Neuron (in vitro differentiated cells): ENCODE measurements at regions not wholly inside any gene's neighbourhood (a gene's known extent, or its start where the extent isn't known, plus 50 kb on each side); places are given as distances from the start of the nearest gene placed in this dataset.

Experiments
- H2AFZ ChIP-seq: one replicate; pipeline ENCODE4 v1.6.1; 2013; ENCODE audit warnings: low read depth, mild to moderate bottlenecking, inconsistent platforms, low read length, moderate library complexity
- H3K27me3 ChIP-seq: one replicate; pipeline ENCODE4 v1.6.1; 2013; ENCODE audit warnings: low read length; ENCODE audit not compliant: insufficient read depth
- H3K36me3 ChIP-seq: one replicate; pipeline ENCODE4 v1.6.1; 2013; ENCODE audit warnings: low read length; ENCODE audit not compliant: insufficient read depth
- H3K4me1 ChIP-seq: one replicate; pipeline ENCODE4 v1.6.1; 2013; ENCODE audit warnings: low read length; ENCODE audit not compliant: insufficient read depth
- H3K4me3 ChIP-seq: 2 replicates; pipeline ENCODE4 v1.5.1; 2013; ENCODE audit warnings: mild to moderate bottlenecking, low read length, moderate library complexity
- H3K9me3 ChIP-seq: one replicate; pipeline ENCODE4 v1.6.1; 2013; ENCODE audit warnings: low read length

DNA sequence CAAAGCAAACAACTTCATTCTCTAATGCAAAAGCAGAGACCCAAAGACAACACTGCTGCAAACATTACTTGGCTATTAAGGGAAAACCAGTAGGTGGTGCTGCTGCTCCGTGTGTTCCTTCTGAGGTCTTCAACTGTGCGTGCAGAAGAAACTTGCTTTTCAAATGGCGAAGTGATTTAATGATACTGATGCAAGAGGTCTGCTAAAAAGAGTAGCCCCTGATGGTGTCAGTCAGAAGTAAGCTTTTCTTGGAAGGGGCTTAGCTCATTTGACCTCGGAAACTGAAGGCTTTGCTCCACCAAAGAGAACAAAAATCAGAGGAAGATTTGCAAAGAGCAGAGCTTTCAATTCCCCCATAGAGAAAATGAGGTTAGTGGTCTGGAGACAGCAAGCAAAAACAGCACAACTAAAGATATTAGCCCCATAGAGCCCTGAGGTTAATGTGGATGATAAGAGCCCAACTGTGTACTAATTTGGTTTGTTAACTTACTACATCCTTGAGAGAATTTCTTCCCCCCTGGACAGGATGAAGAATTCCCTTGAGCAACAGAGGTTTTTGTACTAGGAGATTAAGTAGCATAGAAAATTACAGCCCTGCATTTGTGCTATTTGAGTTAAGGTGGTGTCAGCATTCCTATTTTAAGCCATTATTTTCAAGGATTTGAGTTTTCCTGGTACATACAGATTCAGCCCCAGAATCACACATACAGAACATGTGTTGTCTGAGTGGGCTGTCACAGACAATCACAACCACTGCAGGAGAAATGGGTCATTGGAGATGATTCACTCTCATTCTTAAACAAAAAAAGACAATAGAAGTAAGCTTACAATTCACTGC is 153.2 kb upstream of the C9orf72 start:
- Histone ChIP-seq H2AFZ (no peak overlapping the region), H3K4me1 (peaks cover 24% of the 10 kb centered on the region), H3K27me3 (no peaks in the 10 kb centered on the region), H3K9me3 (no peaks in the 10 kb centered on the region), H3K4me3 (no peak overlapping the region), H3K36me3 (no peaks in the 10 kb centered on the region)

- Histone ChIP-seq H3K27me3 (no peaks in the 10 kb centered on the region), H3K4me3 (no peak overlapping the region), H3K9me3 (no peaks in the 10 kb centered on the region), H3K36me3 (no peaks in the 10 kb centered on the region), H3K4me1 (no peaks in the 10 kb centered on the region), H2AFZ (no peak overlapping the region)
Observed at GRCh38 chr9:27732494-27732893, 159.2 kb upstream of the C9orf72 start.

GRCh38 chr9:27743490-27743889 is 170.2 kb upstream of the C9orf72 start:
- no peaks in the 10 kb centered on the region for H3K9me3 ChIP-seq
- no peaks in the 10 kb centered on the region for H3K36me3 ChIP-seq
- H3K4me1 ChIP-seq = no peaks in the 10 kb centered on the region
- H3K4me3 ChIP-seq = no peak overlapping the region
- no peaks in the 10 kb centered on the region for H3K27me3 ChIP-seq
- no peak overlapping the region for H2AFZ ChIP-seq

DNA sequence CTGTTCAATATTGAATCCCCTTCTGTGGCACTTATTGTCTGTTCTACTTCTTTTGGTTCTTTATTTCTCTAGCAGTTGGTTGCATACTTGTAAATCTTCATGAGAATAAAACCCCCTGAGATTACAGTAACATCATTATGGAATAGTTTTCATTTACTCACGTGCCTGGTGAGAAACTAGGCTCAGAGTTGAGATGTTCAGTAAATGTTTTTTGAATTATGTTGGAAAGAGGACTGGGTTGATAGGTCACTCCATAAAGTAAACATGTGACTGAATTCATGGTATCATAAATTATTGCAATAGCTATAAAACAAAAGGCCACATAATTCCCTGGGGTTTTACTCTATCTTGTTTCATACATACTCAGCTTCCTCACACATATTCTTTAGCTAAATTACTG is 174.2 kb upstream of the C9orf72 start:
- Histone ChIP-seq H3K27me3 (no peaks in the 10 kb centered on the region), H2AFZ (no peak overlapping the region), H3K9me3 (no peaks in the 10 kb centered on the region), H3K36me3 (no peaks in the 10 kb centered on the region), H3K4me1 (peaks cover 10% of the 10 kb centered on the region), H3K4me3 (no peak overlapping the region)

DNA sequence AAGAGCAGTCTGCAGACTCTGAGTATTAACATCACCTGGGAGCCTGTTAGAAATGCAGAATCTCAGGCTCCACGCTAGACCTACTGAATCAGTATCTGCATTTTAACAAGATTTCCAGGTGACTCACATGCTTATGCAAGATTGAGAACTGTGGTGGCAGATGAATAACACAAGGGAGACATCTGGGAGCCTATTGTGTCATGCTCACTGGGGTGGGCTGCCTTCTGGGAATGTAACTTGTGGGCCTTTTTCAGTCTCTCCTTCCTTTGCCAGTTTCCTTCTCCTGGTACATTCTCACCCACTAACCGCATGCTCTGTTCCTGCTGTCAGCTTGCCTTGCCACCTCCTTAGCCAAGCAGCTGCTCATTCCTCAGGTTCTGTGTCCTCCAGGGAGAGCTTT is 176.6 kb upstream of the C9orf72 start:
- no peak overlapping the region for H3K4me3 ChIP-seq
- no peaks in the 10 kb centered on the region for H3K27me3 ChIP-seq
- H3K9me3 ChIP-seq = no peaks in the 10 kb centered on the region
- H2AFZ ChIP-seq = no peak overlapping the region
- H3K4me1 ChIP-seq = peaks cover 10% of the 10 kb centered on the region
- H3K36me3 ChIP-seq = no peaks in the 10 kb centered on the region

DNA sequence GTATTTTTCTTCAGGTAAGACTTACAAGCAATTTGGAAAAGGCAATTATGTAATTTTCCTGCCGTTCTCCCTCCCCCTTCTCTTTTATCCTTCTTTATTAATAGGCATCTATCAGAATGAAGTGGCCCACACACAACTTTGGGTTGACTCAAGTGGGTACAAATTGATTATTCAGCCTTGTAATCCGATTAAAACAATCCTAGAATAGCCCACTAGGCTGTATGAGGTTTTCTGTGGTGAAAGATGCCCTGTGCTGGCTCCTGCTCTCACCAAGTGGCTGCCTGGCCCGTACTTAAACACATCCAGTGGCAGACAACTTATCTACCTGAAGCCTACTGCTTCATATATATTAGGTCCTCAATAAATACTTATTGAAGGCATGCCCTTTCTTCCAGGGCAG is 177.3 kb upstream of the C9orf72 start:
- H3K36me3 ChIP-seq = no peaks in the 10 kb centered on the region
- no peaks in the 10 kb centered on the region for H3K27me3 ChIP-seq
- H2AFZ ChIP-seq = no peak overlapping the region
- H3K9me3 ChIP-seq = no peaks in the 10 kb centered on the region
- H3K4me3 ChIP-seq = no peak overlapping the region
- H3K4me1 ChIP-seq = peaks cover 10% of the 10 kb centered on the region

- peaks cover 10% of the 10 kb centered on the region for H3K4me1 ChIP-seq
- no peaks in the 10 kb centered on the region for H3K9me3 ChIP-seq
- no peaks in the 10 kb centered on the region for H3K27me3 ChIP-seq
- no peak overlapping the region for H3K4me3 ChIP-seq
- H3K36me3 ChIP-seq = no peaks in the 10 kb centered on the region
- H2AFZ ChIP-seq = no peak overlapping the region
Observed at GRCh38 chr9:27752069-27752468, 178.8 kb upstream of the C9orf72 start.

DNA sequence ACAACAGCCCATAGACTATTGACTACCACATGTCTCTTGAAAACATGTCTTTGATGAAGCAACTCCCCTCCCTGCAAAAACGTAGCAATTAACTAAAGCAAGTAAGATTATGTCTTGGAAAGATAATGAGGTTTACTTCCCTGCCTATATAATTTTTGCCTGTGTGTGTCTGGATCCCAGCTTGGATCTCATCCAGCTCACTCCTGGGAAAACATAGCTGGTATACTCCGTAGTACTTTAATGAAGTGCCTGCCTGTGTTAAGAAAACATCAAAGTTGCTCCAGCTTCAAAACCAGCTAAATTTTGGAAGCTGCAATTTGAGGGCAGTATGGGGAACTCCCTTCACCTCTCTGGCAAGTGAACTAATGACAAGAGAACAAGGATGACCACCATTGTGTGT is 182.6 kb upstream of the C9orf72 start:
- H3K36me3 ChIP-seq = no peaks in the 10 kb centered on the region
- H3K9me3 ChIP-seq = no peaks in the 10 kb centered on the region
- no peaks in the 10 kb centered on the region for H3K27me3 ChIP-seq
- H3K4me3 ChIP-seq = no peak overlapping the region
- no peak overlapping the region for H2AFZ ChIP-seq
- H3K4me1 ChIP-seq = no peaks in the 10 kb centered on the region

DNA sequence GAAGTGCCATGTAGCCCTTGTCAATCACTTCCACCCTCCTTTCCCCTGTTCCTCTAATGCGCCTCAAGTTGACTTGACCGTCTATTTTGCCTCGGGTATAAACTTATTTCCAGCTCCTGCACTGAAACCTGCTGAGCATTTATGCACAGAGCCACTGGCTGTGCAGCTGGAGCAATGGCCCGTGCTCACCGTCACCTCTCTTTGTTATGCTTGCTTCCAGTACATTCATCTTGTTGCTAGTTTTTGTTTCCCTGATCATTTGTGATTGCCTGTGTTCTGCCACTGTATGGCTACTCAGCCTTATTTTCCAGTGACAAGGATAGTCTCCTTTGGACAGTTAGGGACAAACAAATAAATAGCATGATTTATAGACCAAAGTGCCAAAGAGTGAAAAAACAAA is 183.1 kb upstream of the C9orf72 start:
- Histone ChIP-seq H2AFZ (no peak overlapping the region), H3K36me3 (no peaks in the 10 kb centered on the region), H3K4me3 (no peak overlapping the region), H3K4me1 (no peaks in the 10 kb centered on the region), H3K27me3 (no peaks in the 10 kb centered on the region), H3K9me3 (no peaks in the 10 kb centered on the region)

- no peaks in the 10 kb centered on the region for H3K9me3 ChIP-seq
- H3K4me3 ChIP-seq = no peak overlapping the region
- H2AFZ ChIP-seq = no peak overlapping the region
- no peaks in the 10 kb centered on the region for H3K36me3 ChIP-seq
- peaks cover 21% of the 10 kb centered on the region for H3K4me1 ChIP-seq
- H3K27me3 ChIP-seq = no peaks in the 10 kb centered on the region
Observed at GRCh38 chr9:27763831-27764230, 190.6 kb upstream of the C9orf72 start.

GRCh38 chr9:27765266-27766072 is 192.2 kb upstream of the C9orf72 start:
- no peak overlapping the region for H3K4me3 ChIP-seq
- no peaks in the 10 kb centered on the region for H3K27me3 ChIP-seq
- no peaks in the 10 kb centered on the region for H3K9me3 ChIP-seq
- H3K36me3 ChIP-seq = no peaks in the 10 kb centered on the region
- H3K4me1 ChIP-seq = peaks cover 21% of the 10 kb centered on the region
- H2AFZ ChIP-seq = peak overlapping the region; percentile 15

- Histone ChIP-seq H3K27me3 (no peaks in the 10 kb centered on the region), H2AFZ (peak overlapping the region; percentile 15), H3K9me3 (no peaks in the 10 kb centered on the region), H3K36me3 (no peaks in the 10 kb centered on the region), H3K4me3 (no peak overlapping the region), H3K4me1 (peaks cover 23% of the 10 kb centered on the region)
Observed at GRCh38 chr9:27766073-27766835, 193.0 kb upstream of the C9orf72 start.

DNA sequence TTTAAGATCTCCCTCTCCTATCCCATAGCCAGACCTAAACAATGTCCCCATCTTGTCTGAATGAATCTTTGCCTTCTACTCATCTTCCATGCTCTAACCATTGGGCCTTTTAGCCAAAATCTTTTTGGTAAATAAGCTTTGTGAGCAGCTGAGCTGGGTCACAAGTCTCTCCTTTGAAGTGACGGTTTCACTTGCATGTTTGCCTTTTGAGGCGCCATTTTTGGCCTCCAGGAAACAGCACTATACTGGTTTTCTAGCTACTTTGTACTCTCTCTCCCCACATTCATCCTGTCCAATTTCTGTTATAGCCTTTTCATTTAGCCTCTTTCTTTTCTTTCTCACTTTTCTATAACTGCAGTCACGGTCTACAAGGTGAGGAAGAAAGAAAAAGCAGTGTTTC is 195.5 kb upstream of the C9orf72 start:
- no peaks in the 10 kb centered on the region for H3K36me3 ChIP-seq
- no peak overlapping the region for H3K4me3 ChIP-seq
- peaks cover 26% of the 10 kb centered on the region for H3K4me1 ChIP-seq
- H2AFZ ChIP-seq = no peak overlapping the region
- no peaks in the 10 kb centered on the region for H3K9me3 ChIP-seq
- no peaks in the 10 kb centered on the region for H3K27me3 ChIP-seq
